ENCODE measurements at regions not wholly inside any gene's neighbourhood (a gene's known extent, or its start where the extent isn't known, plus 50 kb on each side); places are given as distances from the start of the nearest gene placed in this dataset.

- TF ChIP-seq POLR2AphosphoS5 (IDR thresholded peaks at IDR 0.05; ENCODE audit: low read depth, low read length) (no peak), POLR2A (IDR thresholded peaks at IDR 0.05; ENCODE audit: low read depth, low read length) (no peak), SPI1 (IDR thresholded peaks at IDR 0.05; ENCODE audit: low read depth, low read length) (no peak)
Measured at GRCh38 chr2:17252258-17252657, 266.0 kb downstream of the RAD51AP2 start.
